Neural cell (in vitro differentiated cells): ENCODE measurements at regions not wholly inside any gene's neighbourhood (a gene's known extent, or its start where the extent isn't known, plus 50 kb on each side); places are given as distances from the start of the nearest gene placed in this dataset.

ENCODE experiments used
- H2AFZ ChIP-seq: fragments of 200-600, 300-800 bp; sonication (generic), shearing (Covaris generic); 2 replicates; pipeline ENCODE4 v1.6.0; 2014; ENCODE audit warnings: low read depth, mild to moderate bottlenecking, antibody characterized with exemption, low read length, moderate library complexity
- H3F3A ChIP-seq: fragments of 200-600 bp; shearing (Covaris generic); 2 replicates; pipeline ENCODE4 v1.6.1; 2016; ENCODE audit warnings: mild to moderate bottlenecking, moderate library complexity, mixed read lengths, antibody characterized with exemption, low read length; ENCODE audit not compliant: insufficient read depth, poor library complexity, severe bottlenecking
- H3K27ac ChIP-seq: fragments of 200-600, 300-800 bp; sonication (generic), shearing (Covaris generic); 2 replicates; pipeline ENCODE4 v1.5.1; 2014; ENCODE audit warnings: mild to moderate bottlenecking, low read length, moderate library complexity
- H3K27me3 ChIP-seq: fragments of 300-800, 200-600 bp; sonication (generic), shearing (Covaris generic); 2 replicates; pipeline ENCODE4 v1.6.0; 2014; ENCODE audit warnings: mild to moderate bottlenecking, low read depth, low read length, moderate library complexity; ENCODE audit not compliant: insufficient read depth
- H3K36me3 ChIP-seq: fragments of 300-800, 200-600 bp; sonication (generic), shearing (Covaris generic); 2 replicates; pipeline ENCODE4 v1.5.1; 2014; ENCODE audit warnings: mild to moderate bottlenecking, antibody characterized with exemption, low read length, moderate library complexity; ENCODE audit not compliant: insufficient read depth
- H3K4me2 ChIP-seq: fragments of 300-800, 200-600 bp; sonication (generic), shearing (Covaris generic); 2 replicates; pipeline ENCODE4 v1.6.0; 2014; ENCODE audit warnings: mild to moderate bottlenecking, low read length
- H3K4me3 ChIP-seq: fragments of 300-800, 200-600 bp; sonication (generic), shearing (Covaris generic); 2 replicates; pipeline ENCODE4 v1.5.1; 2014; ENCODE audit warnings: mild to moderate bottlenecking, low read length, moderate library complexity
- H3K79me2 ChIP-seq: fragments of 200-600 bp; shearing (Covaris generic); replicated peaks from 2 replicates; pipeline ENCODE4 v1.6.0; 2014; ENCODE audit warnings: mild to moderate bottlenecking, low read length, moderate library complexity; ENCODE audit not compliant: insufficient read depth
- H3K9ac ChIP-seq: fragments of 300-800, 200-600 bp; sonication (generic), shearing (Covaris generic); 2 replicates; pipeline ENCODE4 v1.6.1; 2016; ENCODE audit warnings: mild to moderate bottlenecking, low read length, mixed read lengths
- H3K9me2 ChIP-seq: fragments of 200-600 bp; shearing (Covaris generic); 2 replicates; pipeline ENCODE4 v1.6.1; 2016; ENCODE audit warnings: mild to moderate bottlenecking, low read length, mixed read lengths; ENCODE audit not compliant: insufficient read depth
- H3K9me3 ChIP-seq: fragments of 200-600, 300-800 bp; sonication (generic), shearing (Covaris generic); 2 replicates; pipeline ENCODE4 v1.6.1; 2016; ENCODE audit warnings: mild to moderate bottlenecking, mixed run types, low read length, moderate library complexity, mixed read lengths
- H4K20me1 ChIP-seq: fragments of 200-600 bp; shearing (Covaris generic); 2 replicates; pipeline ENCODE4 v1.6.1; 2016; ENCODE audit warnings: mild to moderate bottlenecking, mixed run types; ENCODE audit not compliant: insufficient read depth
- CTCF ChIP-seq: fragments of 450-650 bp; IDR thresholded peaks from 2 replicates; pipeline ENCODE4 v1.5.1; 2014; ENCODE audit warnings: antibody characterized with exemption, mild to moderate bottlenecking, moderate library complexity; ENCODE audit not compliant: poor library complexity, severe bottlenecking
- EP300 ChIP-seq: fragments of 450-650 bp; conservative IDR thresholded peaks from 2 replicates; pipeline ENCODE4 v1.6.1; 2014; ENCODE audit warnings: antibody characterized with exemption, mild to moderate bottlenecking, moderate library complexity; ENCODE audit not compliant: poor library complexity, severe bottlenecking
- EZH2 ChIP-seq: fragments of 200-600, 300-800 bp; shearing (Covaris generic), sonication (generic); IDR thresholded peaks from 2 replicates; pipeline ENCODE4 v1.6.1; 2014; ENCODE audit warnings: antibody characterized with exemption, low read length, borderline replicate concordance, mild to moderate bottlenecking; ENCODE audit not compliant: insufficient read depth, poor library complexity, severe bottlenecking
- MXI1 ChIP-seq: fragments of 450-650 bp; conservative IDR thresholded peaks from 2 replicates; pipeline ENCODE4 v1.6.1; 2014; ENCODE audit warnings: antibody characterized with exemption, mild to moderate bottlenecking; ENCODE audit not compliant: poor library complexity, severe bottlenecking
- POLR2AphosphoS5 ChIP-seq: IDR thresholded peaks from 2 replicates; pipeline ENCODE4 v1.6.1; 2012
- RAD21 ChIP-seq: fragments of 450-650 bp; conservative IDR thresholded peaks from 2 replicates; pipeline ENCODE4 v1.6.1; 2014; ENCODE audit warnings: antibody characterized with exemption, mild to moderate bottlenecking, moderate library complexity
- REST ChIP-seq: IDR thresholded peaks from 2 replicates; pipeline ENCODE4 v1.6.1; 2012; ENCODE audit warnings: borderline replicate concordance
- SMC3 ChIP-seq: fragments of 450-650 bp; conservative IDR thresholded peaks from 2 replicates; pipeline ENCODE4 v1.6.1; 2014; ENCODE audit warnings: antibody characterized with exemption, mild to moderate bottlenecking, moderate library complexity; ENCODE audit not compliant: poor library complexity
- TAF1 ChIP-seq: IDR thresholded peaks from 2 replicates; pipeline ENCODE4 v1.6.1; 2012; ENCODE audit warnings: low read depth

DNA sequence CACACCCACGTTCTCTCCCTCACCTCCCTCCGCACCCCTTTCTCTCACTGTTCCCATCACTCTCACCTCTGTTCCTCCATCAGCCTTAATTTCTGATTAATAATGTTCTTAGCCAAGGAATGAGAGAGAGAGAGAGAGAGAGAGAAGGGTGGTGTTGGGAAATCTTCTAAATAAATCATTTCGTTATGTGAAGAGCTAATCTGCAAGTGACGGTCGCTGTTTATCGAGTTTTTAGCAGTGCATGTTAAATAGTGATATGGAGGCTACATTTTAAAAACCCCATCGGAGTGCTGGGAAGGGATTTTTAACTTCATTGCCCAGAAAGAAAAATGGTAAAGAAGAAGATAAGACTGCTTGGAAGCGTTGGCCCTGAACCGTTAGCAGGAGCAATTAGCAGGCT lies 203.3 kb upstream of the LHX5 start:
- Histone ChIP-seq H3K27ac (no peak overlapping the region), H4K20me1 (no peaks in the 10 kb centered on the region), H3K4me3 (no peak overlapping the region), H3K9ac (no peak overlapping the region), H3F3A (no peaks in the 10 kb centered on the region), H3K79me2 (no peaks in the 10 kb centered on the region), H3K9me3 (no peaks in the 10 kb centered on the region), H3K27me3 (no peaks in the 10 kb centered on the region), H3K36me3 (no peaks in the 10 kb centered on the region), H3K9me2 (no peaks in the 10 kb centered on the region), H3K4me2 (no peak overlapping the region), H2AFZ (no peak overlapping the region)
- no peak for TF ChIP-seq REST
- no peak for TF ChIP-seq RAD21
- TF ChIP-seq TAF1, result no peak
- no peak for TF ChIP-seq POLR2AphosphoS5
- TF ChIP-seq MXI1, result no peak
- no peak for TF ChIP-seq EZH2

DNA sequence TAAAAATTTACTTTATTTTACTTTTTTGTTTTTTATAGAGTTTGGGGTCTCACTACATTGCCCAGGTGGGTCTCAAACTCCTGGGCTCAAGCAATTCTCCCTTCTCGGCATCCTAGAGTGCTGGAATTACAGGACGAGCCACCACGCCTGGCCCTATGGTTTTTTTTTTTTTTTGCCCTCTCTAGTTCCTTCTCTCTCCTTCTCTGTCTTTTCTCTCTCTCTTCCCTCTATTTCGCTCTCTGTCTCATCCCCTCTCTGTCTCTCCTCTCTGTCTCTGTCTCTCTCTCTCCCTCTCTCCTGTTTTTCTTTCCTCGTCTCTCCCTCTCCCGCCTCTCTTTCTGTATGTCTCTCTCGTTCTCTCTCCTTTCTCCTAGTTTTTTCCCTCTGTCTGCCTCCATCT lies 202.6 kb upstream of the LHX5 start:
- H3F3A ChIP-seq, result no peaks in the 10 kb centered on the region
- no peaks in the 10 kb centered on the region for H3K9me2 ChIP-seq
- no peak for TF ChIP-seq CTCF
- no peak for TF ChIP-seq MXI1
- TF ChIP-seq SMC3, result no peak
- no peak for TF ChIP-seq RAD21
- no peak for TF ChIP-seq EZH2
- TF ChIP-seq TAF1, result no peak
- TF ChIP-seq REST, result no peak
- TF ChIP-seq EP300, result no peak
- no peak for TF ChIP-seq POLR2AphosphoS5
- no peaks in the 10 kb centered on the region for H3K27me3 ChIP-seq
- no peak overlapping the region for H3K9ac ChIP-seq
- no peak overlapping the region for H2AFZ ChIP-seq
- H4K20me1 ChIP-seq, result no peaks in the 10 kb centered on the region
- H3K4me3 ChIP-seq, result no peak overlapping the region
- no peaks in the 10 kb centered on the region for H3K9me3 ChIP-seq
- no peaks in the 10 kb centered on the region for H3K36me3 ChIP-seq
- no peak overlapping the region for H3K4me2 ChIP-seq
- no peak overlapping the region for H3K27ac ChIP-seq
- H3K79me2 ChIP-seq, result no peaks in the 10 kb centered on the region
